Memory B cell (primary cell): ENCODE measurements at regions not wholly inside any gene's neighbourhood (a gene's known extent, or its start where the extent isn't known, plus 50 kb on each side); places are given as distances from the start of the nearest gene placed in this dataset.
A peak's percentile ranks its signal among the peaks of the same experiment; 100 is the strongest.
"Not testable (repeated sequence)": the region's sequence is repeated elsewhere in the genome, so short reads cannot be mapped to it uniquely, and the experiment has no call there.

Experiments
- ATAC-seq: fragments of 150-1000 bp; cut with Tn5 transposase; 2 replicates; pipeline ENCODE4 v1.10.0; 2021; ENCODE audit warnings: low read depth, mild to moderate bottlenecking, moderate library complexity
- DNase-seq, 2 donors: peaks; one replicate each; pipeline ENCODE4 v3.0.0; 2022; ENCODE audit warnings: low spot score in 2 of 2
- H3K27ac Mint-ChIP-seq: one replicate; pipeline ENCODE4 v1.8.0; 2022; ENCODE audit warnings: mild to moderate bottlenecking, moderate library complexity, mixed read lengths
- H3K27me3 Mint-ChIP-seq: one replicate; pipeline ENCODE4 v1.8.0; 2022; ENCODE audit warnings: mixed read lengths
- H3K36me3 Mint-ChIP-seq: one replicate; pipeline ENCODE4 v1.8.0; 2022; ENCODE audit warnings: mild to moderate bottlenecking, mixed read lengths
- H3K4me1 Mint-ChIP-seq: one replicate; pipeline ENCODE4 v1.8.0; 2022; ENCODE audit warnings: mixed read lengths
- H3K4me3 Mint-ChIP-seq: one replicate; pipeline ENCODE4 v1.8.0; 2022; ENCODE audit warnings: mild to moderate bottlenecking, moderate library complexity, mixed read lengths
- H3K9me3 Mint-ChIP-seq: one replicate; pipeline ENCODE4 v1.8.0; 2022; ENCODE audit warnings: mixed read lengths

GRCh38 chr1:83272484-83272883, 726.4 kb downstream of the TTLL7 start:
- not testable (repeated sequence) for H3K36me3 Mint-ChIP-seq, ATAC-seq, DNase-seq, H3K4me3 Mint-ChIP-seq, H3K27ac Mint-ChIP-seq, H3K27me3 Mint-ChIP-seq, H3K4me1 Mint-ChIP-seq, H3K9me3 Mint-ChIP-seq

- H3K4me1 Mint-ChIP-seq, H3K27ac Mint-ChIP-seq, DNase-seq, H3K27me3 Mint-ChIP-seq, H3K36me3 Mint-ChIP-seq, H3K9me3 Mint-ChIP-seq, ATAC-seq, H3K4me3 Mint-ChIP-seq: not testable (repeated sequence)
Observed at GRCh38 chr1:83271834-83272233, 727.1 kb downstream of the TTLL7 start.

GRCh38 chr1:83270801-83271200, 728.1 kb downstream of the TTLL7 start:
- not testable (repeated sequence) for H3K27ac Mint-ChIP-seq, H3K4me3 Mint-ChIP-seq, H3K36me3 Mint-ChIP-seq, H3K27me3 Mint-ChIP-seq, ATAC-seq, H3K4me1 Mint-ChIP-seq, DNase-seq, H3K9me3 Mint-ChIP-seq

GRCh38 chr1:83263808-83264207, 735.1 kb downstream of the TTLL7 start:
- ATAC-seq, H3K4me1 Mint-ChIP-seq: not testable (repeated sequence)

GRCh38 chr1:83251687-83252086, 747.2 kb downstream of the TTLL7 start:
- not testable (repeated sequence) for H3K4me1 Mint-ChIP-seq, ATAC-seq, H3K4me3 Mint-ChIP-seq, H3K9me3 Mint-ChIP-seq, H3K27me3 Mint-ChIP-seq, H3K36me3 Mint-ChIP-seq, DNase-seq, H3K27ac Mint-ChIP-seq

More at GRCh38 chr1:83263808-83264207, 735.1 kb downstream of the TTLL7 start:
- not testable (repeated sequence) for H3K9me3 Mint-ChIP-seq, H3K27me3 Mint-ChIP-seq, DNase-seq, H3K27ac Mint-ChIP-seq, H3K36me3 Mint-ChIP-seq, H3K4me3 Mint-ChIP-seq

GRCh38 chr1:83246780-83247179, 752.2 kb downstream of the TTLL7 start:
- not testable (repeated sequence) for H3K27me3 Mint-ChIP-seq, H3K9me3 Mint-ChIP-seq, H3K36me3 Mint-ChIP-seq, H3K4me3 Mint-ChIP-seq, H3K4me1 Mint-ChIP-seq, H3K27ac Mint-ChIP-seq, ATAC-seq, DNase-seq

- not testable (repeated sequence) for H3K9me3 Mint-ChIP-seq, H3K36me3 Mint-ChIP-seq, H3K4me3 Mint-ChIP-seq, H3K27me3 Mint-ChIP-seq, H3K27ac Mint-ChIP-seq, H3K4me1 Mint-ChIP-seq, DNase-seq, ATAC-seq
Observed at GRCh38 chr1:83244832-83245231, 754.1 kb downstream of the TTLL7 start.

- H3K36me3 Mint-ChIP-seq, ATAC-seq: not testable (repeated sequence)
Observed at GRCh38 chr1:83239568-83239967, 759.4 kb downstream of the TTLL7 start.

GRCh38 chr1:83238654-83239053, 760.3 kb downstream of the TTLL7 start:
- H3K9me3 Mint-ChIP-seq, H3K27ac Mint-ChIP-seq, DNase-seq, H3K36me3 Mint-ChIP-seq, H3K4me3 Mint-ChIP-seq, H3K27me3 Mint-ChIP-seq, H3K4me1 Mint-ChIP-seq, ATAC-seq: not testable (repeated sequence)

More at GRCh38 chr1:83239568-83239967, 759.4 kb downstream of the TTLL7 start:
- H3K4me3 Mint-ChIP-seq, H3K4me1 Mint-ChIP-seq, DNase-seq, H3K27me3 Mint-ChIP-seq, H3K9me3 Mint-ChIP-seq, H3K27ac Mint-ChIP-seq: not testable (repeated sequence)

- H3K4me3 Mint-ChIP-seq = not testable (repeated sequence)
Observed at GRCh38 chr1:83219788-83220187, 779.1 kb downstream of the TTLL7 start.

GRCh38 chr1:83218036-83218716, 780.8 kb downstream of the TTLL7 start:
- not testable (repeated sequence) for H3K36me3 Mint-ChIP-seq, H3K9me3 Mint-ChIP-seq

More at GRCh38 chr1:83219788-83220187, 779.1 kb downstream of the TTLL7 start:
- ATAC-seq, H3K4me1 Mint-ChIP-seq, H3K36me3 Mint-ChIP-seq, H3K9me3 Mint-ChIP-seq, H3K27me3 Mint-ChIP-seq, H3K27ac Mint-ChIP-seq, DNase-seq: not testable (repeated sequence)

GRCh38 chr1:83214317-83214716, 784.6 kb downstream of the TTLL7 start:
- not testable (repeated sequence) for H3K4me1 Mint-ChIP-seq, H3K36me3 Mint-ChIP-seq, H3K9me3 Mint-ChIP-seq, H3K4me3 Mint-ChIP-seq, H3K27me3 Mint-ChIP-seq, DNase-seq, ATAC-seq, H3K27ac Mint-ChIP-seq

More at GRCh38 chr1:83218036-83218716, 780.8 kb downstream of the TTLL7 start:
- not testable (repeated sequence) for H3K27ac Mint-ChIP-seq, H3K4me3 Mint-ChIP-seq, H3K27me3 Mint-ChIP-seq, H3K4me1 Mint-ChIP-seq, ATAC-seq, DNase-seq

GRCh38 chr1:83213648-83214047, 785.3 kb downstream of the TTLL7 start:
- H3K36me3 Mint-ChIP-seq, H3K4me1 Mint-ChIP-seq, H3K4me3 Mint-ChIP-seq, ATAC-seq, DNase-seq, H3K9me3 Mint-ChIP-seq, H3K27me3 Mint-ChIP-seq, H3K27ac Mint-ChIP-seq: not testable (repeated sequence)

- ATAC-seq = peak; percentile 56
- not testable (repeated sequence) for H3K4me3 Mint-ChIP-seq, H3K36me3 Mint-ChIP-seq, DNase-seq, H3K4me1 Mint-ChIP-seq, H3K9me3 Mint-ChIP-seq, H3K27ac Mint-ChIP-seq, H3K27me3 Mint-ChIP-seq
Observed at GRCh38 chr1:83212033-83212432, 786.9 kb downstream of the TTLL7 start.

GRCh38 chr1:83208540-83208939, 790.4 kb downstream of the TTLL7 start:
- not testable (repeated sequence) for H3K4me1 Mint-ChIP-seq, H3K36me3 Mint-ChIP-seq, ATAC-seq, H3K27me3 Mint-ChIP-seq, H3K9me3 Mint-ChIP-seq, H3K4me3 Mint-ChIP-seq, H3K27ac Mint-ChIP-seq, DNase-seq
